ENCODE measurements at regions not wholly inside any gene's neighbourhood (a gene's known extent, or its start where the extent isn't known, plus 50 kb on each side); places are given as distances from the start of the nearest gene placed in this dataset.

DNA sequence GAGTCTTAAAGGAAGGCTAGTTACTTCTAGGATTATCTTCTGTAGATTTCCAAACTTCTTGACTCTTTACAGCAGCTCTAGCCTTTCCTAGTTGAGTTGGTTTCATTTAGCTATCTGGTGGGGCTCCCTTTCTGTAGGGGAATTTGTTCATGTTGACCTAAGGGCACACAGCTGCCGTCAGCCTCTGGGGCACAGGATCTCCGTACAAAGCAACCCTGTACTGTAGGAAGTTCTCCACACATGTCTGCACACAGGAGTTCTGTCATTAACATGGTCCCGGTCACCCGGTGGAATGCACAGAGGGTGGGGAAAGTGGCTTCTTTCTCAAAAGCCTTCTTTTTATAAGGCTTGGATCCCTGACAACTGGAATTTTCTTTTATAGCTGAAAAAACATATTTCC lies 88.7 kb upstream of the TNIK start:
- no peaks in the 10 kb centered on the region for H3K9me3 ChIP-seq
- no peak for TF ChIP-seq POLR2A (IDR thresholded peaks at IDR 0.05)
- no peak for TF ChIP-seq EP300 (IDR thresholded peaks at IDR 0.05; ENCODE audit: low read depth)
- TF ChIP-seq, protein P1, sequence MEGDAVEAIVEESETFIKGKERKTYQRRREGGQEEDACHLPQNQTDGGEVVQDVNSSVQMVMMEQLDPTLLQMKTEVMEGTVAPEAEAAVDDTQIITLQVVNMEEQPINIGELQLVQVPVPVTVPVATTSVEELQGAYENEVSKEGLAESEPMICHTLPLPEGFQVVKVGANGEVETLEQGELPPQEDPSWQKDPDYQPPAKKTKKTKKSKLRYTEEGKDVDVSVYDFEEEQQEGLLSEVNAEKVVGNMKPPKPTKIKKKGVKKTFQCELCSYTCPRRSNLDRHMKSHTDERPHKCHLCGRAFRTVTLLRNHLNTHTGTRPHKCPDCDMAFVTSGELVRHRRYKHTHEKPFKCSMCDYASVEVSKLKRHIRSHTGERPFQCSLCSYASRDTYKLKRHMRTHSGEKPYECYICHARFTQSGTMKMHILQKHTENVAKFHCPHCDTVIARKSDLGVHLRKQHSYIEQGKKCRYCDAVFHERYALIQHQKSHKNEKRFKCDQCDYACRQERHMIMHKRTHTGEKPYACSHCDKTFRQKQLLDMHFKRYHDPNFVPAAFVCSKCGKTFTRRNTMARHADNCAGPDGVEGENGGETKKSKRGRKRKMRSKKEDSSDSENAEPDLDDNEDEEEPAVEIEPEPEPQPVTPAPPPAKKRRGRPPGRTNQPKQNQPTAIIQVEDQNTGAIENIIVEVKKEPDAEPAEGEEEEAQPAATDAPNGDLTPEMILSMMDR (IDR thresholded peaks at IDR 0.05): no peak
- no peak for TF ChIP-seq POLR2AphosphoS5 (IDR thresholded peaks at IDR 0.05)
- in situ Hi-C loops (cut with MboI; ENCODE audit: low pct_ligation_motif_present in 1 of 4, low pct_unique_long_range_greater_than_20kb in 1 of 4, low sequenced_read_pairs in 3 of 4) (no loop called here), intact Hi-C loops (cut with DNase I; ENCODE audit: low total_unique reads) (no loop called here)
- H3K4me1 ChIP-seq: no peaks in the 10 kb centered on the region
- H3K4me3 ChIP-seq: no peak overlapping the region
- WGBS, 2 donors (ENCODE audit: low coverage in 1 of 2): 79% methylated on average over 4 of the region's 4 CpGs; no CpG with 5 or more reads in 1 of the 2 donors
- no peaks in the 10 kb centered on the region for H3K36me3 ChIP-seq
- no peaks in the 10 kb centered on the region for H3K27me3 ChIP-seq
- no peak overlapping the region for H3K27ac ChIP-seq
- no peak for DNase-seq

DNA sequence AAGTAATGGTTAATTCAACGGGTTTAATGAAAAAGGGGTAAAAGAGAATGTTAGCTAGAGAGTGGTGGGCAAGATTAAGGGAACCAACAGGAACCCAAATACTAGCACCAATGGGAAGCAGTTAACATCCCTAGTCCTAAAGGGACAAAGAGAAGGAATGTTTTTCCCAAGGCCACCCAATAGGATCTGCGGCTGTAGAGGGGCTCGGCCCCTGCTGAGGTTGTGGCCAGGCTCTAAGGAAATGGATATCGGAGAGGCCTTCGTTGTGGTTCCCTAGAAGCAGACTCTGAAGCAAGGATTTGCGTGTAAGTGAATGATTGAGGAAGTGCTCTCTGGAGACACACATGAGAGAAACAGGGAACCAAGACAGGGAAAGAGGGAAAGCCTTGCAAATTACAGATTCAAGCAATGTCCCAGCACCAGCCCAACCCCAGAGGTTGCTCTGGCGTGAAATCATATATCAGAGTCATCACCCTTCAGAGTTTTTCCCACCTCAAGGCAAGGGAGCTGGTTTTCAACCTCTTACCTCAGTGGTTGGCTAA lies 83.6 kb upstream of the TNIK start:
- no peak for DNase-seq
- intact Hi-C loops (cut with DNase I; ENCODE audit: low total_unique reads) (no loop called here), in situ Hi-C loops (cut with MboI; ENCODE audit: low pct_ligation_motif_present in 1 of 4, low pct_unique_long_range_greater_than_20kb in 1 of 4, low sequenced_read_pairs in 3 of 4) (no loop called here)
- Histone ChIP-seq H3K36me3 (no peaks in the 10 kb centered on the region), H3K4me1 (no peaks in the 10 kb centered on the region), H3K4me3 (no peak overlapping the region), H3K27me3 (no peaks in the 10 kb centered on the region), H3K27ac (no peak overlapping the region), H3K9me3 (no peaks in the 10 kb centered on the region)
- WGBS, 2 donors (ENCODE audit: low coverage in 1 of 2): 91 to 95% methylated on average over 3 to 7 of the region's 7 CpGs
- TF ChIP-seq POLR2AphosphoS5 (IDR thresholded peaks at IDR 0.05) (no peak), EP300 (IDR thresholded peaks at IDR 0.05; ENCODE audit: low read depth) (no peak), POLR2A (IDR thresholded peaks at IDR 0.05) (no peak)
- TF ChIP-seq, protein P1 (IDR thresholded peaks at IDR 0.05): no peak

DNA sequence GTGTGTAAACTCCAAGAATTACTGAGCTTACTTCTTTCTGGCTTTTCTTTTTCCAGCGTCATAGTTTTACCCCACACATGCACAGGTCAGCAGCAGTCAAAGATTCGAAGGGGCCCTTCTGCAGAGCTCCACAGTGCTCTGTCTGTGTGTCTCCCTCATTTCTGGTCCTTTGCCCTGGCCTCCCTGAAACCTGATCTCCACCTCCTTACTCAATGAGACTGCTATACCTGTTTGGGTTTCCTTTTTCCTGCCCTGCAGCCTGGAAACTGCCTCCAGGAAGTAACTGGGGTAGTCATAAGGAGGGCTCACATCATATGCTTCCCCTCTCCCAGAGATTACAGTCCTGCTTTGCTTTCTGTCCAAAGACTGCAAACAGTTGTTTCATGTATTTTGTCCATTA lies 82.8 kb upstream of the TNIK start:
- no peak overlapping the region for H3K27ac ChIP-seq
- in situ Hi-C loops (cut with MboI; ENCODE audit: low pct_ligation_motif_present in 1 of 4, low pct_unique_long_range_greater_than_20kb in 1 of 4, low sequenced_read_pairs in 3 of 4): no loop called here
- 55 to 66% methylated on average over 2 of the region's 2 CpGs for WGBS, 2 donors (ENCODE audit: low coverage in 1 of 2)
- TF ChIP-seq POLR2A (IDR thresholded peaks at IDR 0.05): no peak
- TF ChIP-seq POLR2AphosphoS5 (IDR thresholded peaks at IDR 0.05): no peak
- no peak for TF ChIP-seq EP300 (IDR thresholded peaks at IDR 0.05; ENCODE audit: low read depth)
- TF ChIP-seq, protein P1 (IDR thresholded peaks at IDR 0.05): no peak
- no peaks in the 10 kb centered on the region for H3K9me3 ChIP-seq
- no peak for DNase-seq
- H3K4me1 ChIP-seq: no peaks in the 10 kb centered on the region
- no peak overlapping the region for H3K4me3 ChIP-seq
- H3K36me3 ChIP-seq: no peaks in the 10 kb centered on the region
- H3K27me3 ChIP-seq: no peaks in the 10 kb centered on the region
- intact Hi-C loops (cut with DNase I; ENCODE audit: low total_unique reads): no loop called here

DNA sequence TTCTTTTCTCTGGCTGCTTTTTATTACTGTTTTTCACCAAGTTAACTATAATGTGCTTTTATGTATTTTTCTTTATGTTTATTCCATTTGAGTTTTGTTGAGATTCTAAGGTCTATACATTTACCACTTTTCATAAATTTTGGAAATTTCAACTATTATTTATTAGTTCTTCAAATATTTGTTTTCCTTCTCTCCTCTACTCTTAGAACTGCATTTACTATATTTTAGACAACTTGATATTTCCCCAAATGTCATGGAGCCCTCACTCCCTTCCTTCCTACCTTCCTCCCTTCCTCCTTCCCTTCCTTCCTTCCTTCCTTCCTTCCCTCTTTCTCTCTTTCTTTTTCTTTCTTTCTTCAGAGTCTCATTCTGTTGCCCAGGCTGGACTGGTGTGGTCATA lies 81.4 kb upstream of the TNIK start:
- Histone ChIP-seq H3K9me3 (no peaks in the 10 kb centered on the region), H3K4me3 (no peak overlapping the region)

More for the DNA sequence above, 81.4 kb upstream of the TNIK start:
- no peaks in the 10 kb centered on the region for H3K36me3 ChIP-seq
- intact Hi-C loops (cut with DNase I; ENCODE audit: low total_unique reads): no loop called here
- no peaks in the 10 kb centered on the region for H3K27me3 ChIP-seq
- no peak for DNase-seq
- no peak overlapping the region for H3K27ac ChIP-seq
- in situ Hi-C loops (cut with MboI; ENCODE audit: low pct_ligation_motif_present in 1 of 4, low pct_unique_long_range_greater_than_20kb in 1 of 4, low sequenced_read_pairs in 3 of 4): no loop called here
- TF ChIP-seq, protein P1 (IDR thresholded peaks at IDR 0.05): no peak
- TF ChIP-seq POLR2AphosphoS5 (IDR thresholded peaks at IDR 0.05): no peak
- no peak for TF ChIP-seq EP300 (IDR thresholded peaks at IDR 0.05; ENCODE audit: low read depth)
- TF ChIP-seq POLR2A (IDR thresholded peaks at IDR 0.05): no peak
- H3K4me1 ChIP-seq: no peaks in the 10 kb centered on the region

Data from transverse colon (tissue), 4 donors.